Neural cell (in vitro differentiated cells): ENCODE measurements at regions not wholly inside any gene's neighbourhood (a gene's known extent, or its start where the extent isn't known, plus 50 kb on each side); places are given as distances from the start of the nearest gene placed in this dataset.

Experiments
- H2AFZ ChIP-seq: fragments of 200-600, 300-800 bp; sonication (generic), shearing (Covaris generic); 2 replicates; pipeline ENCODE4 v1.6.0; 2014; ENCODE audit warnings: low read depth, mild to moderate bottlenecking, antibody characterized with exemption, low read length, moderate library complexity
- H3F3A ChIP-seq: fragments of 200-600 bp; shearing (Covaris generic); 2 replicates; pipeline ENCODE4 v1.6.1; 2016; ENCODE audit warnings: mild to moderate bottlenecking, moderate library complexity, mixed read lengths, antibody characterized with exemption, low read length; ENCODE audit not compliant: insufficient read depth, poor library complexity, severe bottlenecking
- H3K27ac ChIP-seq: fragments of 200-600, 300-800 bp; sonication (generic), shearing (Covaris generic); 2 replicates; pipeline ENCODE4 v1.5.1; 2014; ENCODE audit warnings: mild to moderate bottlenecking, low read length, moderate library complexity
- H3K27me3 ChIP-seq: fragments of 300-800, 200-600 bp; sonication (generic), shearing (Covaris generic); 2 replicates; pipeline ENCODE4 v1.6.0; 2014; ENCODE audit warnings: mild to moderate bottlenecking, low read depth, low read length, moderate library complexity; ENCODE audit not compliant: insufficient read depth
- H3K36me3 ChIP-seq: fragments of 300-800, 200-600 bp; sonication (generic), shearing (Covaris generic); 2 replicates; pipeline ENCODE4 v1.5.1; 2014; ENCODE audit warnings: mild to moderate bottlenecking, antibody characterized with exemption, low read length, moderate library complexity; ENCODE audit not compliant: insufficient read depth
- H3K4me2 ChIP-seq: fragments of 300-800, 200-600 bp; sonication (generic), shearing (Covaris generic); 2 replicates; pipeline ENCODE4 v1.6.0; 2014; ENCODE audit warnings: mild to moderate bottlenecking, low read length
- H3K4me3 ChIP-seq: fragments of 300-800, 200-600 bp; sonication (generic), shearing (Covaris generic); 2 replicates; pipeline ENCODE4 v1.5.1; 2014; ENCODE audit warnings: mild to moderate bottlenecking, low read length, moderate library complexity
- H3K79me2 ChIP-seq: fragments of 200-600 bp; shearing (Covaris generic); replicated peaks from 2 replicates; pipeline ENCODE4 v1.6.0; 2014; ENCODE audit warnings: mild to moderate bottlenecking, low read length, moderate library complexity; ENCODE audit not compliant: insufficient read depth
- H3K9ac ChIP-seq: fragments of 300-800, 200-600 bp; sonication (generic), shearing (Covaris generic); 2 replicates; pipeline ENCODE4 v1.6.1; 2016; ENCODE audit warnings: mild to moderate bottlenecking, low read length, mixed read lengths
- H3K9me2 ChIP-seq: fragments of 200-600 bp; shearing (Covaris generic); 2 replicates; pipeline ENCODE4 v1.6.1; 2016; ENCODE audit warnings: mild to moderate bottlenecking, low read length, mixed read lengths; ENCODE audit not compliant: insufficient read depth
- H3K9me3 ChIP-seq: fragments of 200-600, 300-800 bp; sonication (generic), shearing (Covaris generic); 2 replicates; pipeline ENCODE4 v1.6.1; 2016; ENCODE audit warnings: mild to moderate bottlenecking, mixed run types, low read length, moderate library complexity, mixed read lengths
- H4K20me1 ChIP-seq: fragments of 200-600 bp; shearing (Covaris generic); 2 replicates; pipeline ENCODE4 v1.6.1; 2016; ENCODE audit warnings: mild to moderate bottlenecking, mixed run types; ENCODE audit not compliant: insufficient read depth
- EP300 ChIP-seq: fragments of 450-650 bp; conservative IDR thresholded peaks from 2 replicates; pipeline ENCODE4 v1.6.1; 2014; ENCODE audit warnings: antibody characterized with exemption, mild to moderate bottlenecking, moderate library complexity; ENCODE audit not compliant: poor library complexity, severe bottlenecking
- EZH2 ChIP-seq: fragments of 200-600, 300-800 bp; shearing (Covaris generic), sonication (generic); IDR thresholded peaks from 2 replicates; pipeline ENCODE4 v1.6.1; 2014; ENCODE audit warnings: antibody characterized with exemption, low read length, borderline replicate concordance, mild to moderate bottlenecking; ENCODE audit not compliant: insufficient read depth, poor library complexity, severe bottlenecking
- MXI1 ChIP-seq: fragments of 450-650 bp; conservative IDR thresholded peaks from 2 replicates; pipeline ENCODE4 v1.6.1; 2014; ENCODE audit warnings: antibody characterized with exemption, mild to moderate bottlenecking; ENCODE audit not compliant: poor library complexity, severe bottlenecking
- POLR2AphosphoS5 ChIP-seq: IDR thresholded peaks from 2 replicates; pipeline ENCODE4 v1.6.1; 2012
- RAD21 ChIP-seq: fragments of 450-650 bp; conservative IDR thresholded peaks from 2 replicates; pipeline ENCODE4 v1.6.1; 2014; ENCODE audit warnings: antibody characterized with exemption, mild to moderate bottlenecking, moderate library complexity
- REST ChIP-seq: IDR thresholded peaks from 2 replicates; pipeline ENCODE4 v1.6.1; 2012; ENCODE audit warnings: borderline replicate concordance
- SMC3 ChIP-seq: fragments of 450-650 bp; conservative IDR thresholded peaks from 2 replicates; pipeline ENCODE4 v1.6.1; 2014; ENCODE audit warnings: antibody characterized with exemption, mild to moderate bottlenecking, moderate library complexity; ENCODE audit not compliant: poor library complexity
- TAF1 ChIP-seq: IDR thresholded peaks from 2 replicates; pipeline ENCODE4 v1.6.1; 2012; ENCODE audit warnings: low read depth
- TF ChIP-seq, protein P1 (sequence below): fragments of 450-650 bp; IDR thresholded peaks from 2 replicates; pipeline ENCODE4 v1.5.1; 2014; ENCODE audit warnings: antibody characterized with exemption, mild to moderate bottlenecking, moderate library complexity; ENCODE audit not compliant: poor library complexity, severe bottlenecking

DNA sequence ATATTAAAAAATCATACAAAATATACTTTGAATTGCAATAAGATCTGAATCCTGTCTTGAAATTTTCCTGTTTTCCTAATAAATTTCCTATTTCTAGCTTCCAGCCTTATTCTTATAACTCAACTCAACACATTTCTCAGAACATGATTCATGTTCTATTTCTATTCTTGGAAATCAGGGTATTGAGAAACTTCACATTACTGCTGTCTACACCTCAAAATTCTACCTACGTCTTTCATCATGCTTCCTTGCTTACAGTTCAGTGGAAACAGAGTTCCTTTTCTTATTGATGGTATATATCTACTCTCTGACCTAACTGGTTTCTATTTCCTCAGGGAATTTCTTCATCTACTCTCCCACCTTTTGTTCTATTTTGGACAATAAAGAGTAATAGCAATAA is 2139.0 kb downstream of the ARAP2 start:
- no peaks in the 10 kb centered on the region for H3K9me2 ChIP-seq
- H3K79me2 ChIP-seq: no peaks in the 10 kb centered on the region
- H3K27me3 ChIP-seq: no peaks in the 10 kb centered on the region
- no peak overlapping the region for H3K27ac ChIP-seq
- H4K20me1 ChIP-seq: no peaks in the 10 kb centered on the region
- TF ChIP-seq REST (no peak), POLR2AphosphoS5 (no peak), MXI1 (no peak), SMC3 (no peak), TAF1 (no peak), RAD21 (no peak), EP300 (no peak), EZH2 (no peak)
- TF ChIP-seq, protein P1, sequence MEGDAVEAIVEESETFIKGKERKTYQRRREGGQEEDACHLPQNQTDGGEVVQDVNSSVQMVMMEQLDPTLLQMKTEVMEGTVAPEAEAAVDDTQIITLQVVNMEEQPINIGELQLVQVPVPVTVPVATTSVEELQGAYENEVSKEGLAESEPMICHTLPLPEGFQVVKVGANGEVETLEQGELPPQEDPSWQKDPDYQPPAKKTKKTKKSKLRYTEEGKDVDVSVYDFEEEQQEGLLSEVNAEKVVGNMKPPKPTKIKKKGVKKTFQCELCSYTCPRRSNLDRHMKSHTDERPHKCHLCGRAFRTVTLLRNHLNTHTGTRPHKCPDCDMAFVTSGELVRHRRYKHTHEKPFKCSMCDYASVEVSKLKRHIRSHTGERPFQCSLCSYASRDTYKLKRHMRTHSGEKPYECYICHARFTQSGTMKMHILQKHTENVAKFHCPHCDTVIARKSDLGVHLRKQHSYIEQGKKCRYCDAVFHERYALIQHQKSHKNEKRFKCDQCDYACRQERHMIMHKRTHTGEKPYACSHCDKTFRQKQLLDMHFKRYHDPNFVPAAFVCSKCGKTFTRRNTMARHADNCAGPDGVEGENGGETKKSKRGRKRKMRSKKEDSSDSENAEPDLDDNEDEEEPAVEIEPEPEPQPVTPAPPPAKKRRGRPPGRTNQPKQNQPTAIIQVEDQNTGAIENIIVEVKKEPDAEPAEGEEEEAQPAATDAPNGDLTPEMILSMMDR: no peak
- H2AFZ ChIP-seq: no peak overlapping the region
- H3K36me3 ChIP-seq: no peaks in the 10 kb centered on the region
- no peak overlapping the region for H3K9ac ChIP-seq
- H3K4me2 ChIP-seq: no peak overlapping the region
- no peaks in the 10 kb centered on the region for H3K9me3 ChIP-seq
- no peak overlapping the region for H3K4me3 ChIP-seq
- H3F3A ChIP-seq: no peaks in the 10 kb centered on the region

- Histone ChIP-seq H3K79me2 (no peaks in the 10 kb centered on the region), H3K9me2 (no peaks in the 10 kb centered on the region), H3K9me3 (no peaks in the 10 kb centered on the region), H3K27ac (no peak overlapping the region), H3K36me3 (no peaks in the 10 kb centered on the region), H3K4me2 (no peak overlapping the region), H3K9ac (no peak overlapping the region), H3K27me3 (no peaks in the 10 kb centered on the region), H4K20me1 (no peaks in the 10 kb centered on the region), H3F3A (no peaks in the 10 kb centered on the region), H2AFZ (no peak overlapping the region), H3K4me3 (no peak overlapping the region)
- no peak for TF ChIP-seq POLR2AphosphoS5
- no peak for TF ChIP-seq MXI1
- no peak for TF ChIP-seq EP300
- TF ChIP-seq EZH2: no peak
- TF ChIP-seq TAF1: no peak
- TF ChIP-seq, protein P1: no peak
- no peak for TF ChIP-seq RAD21
- no peak for TF ChIP-seq SMC3
These were observed 2135.9 kb downstream of the ARAP2 start for GRCh38 chr4:34108391-34108790.
